Spleen (tissue), 11 donors: ENCODE measurements at regions not wholly inside any gene's neighbourhood (a gene's known extent, or its start where the extent isn't known, plus 50 kb on each side); places are given as distances from the start of the nearest gene placed in this dataset.

Experiments used
- DNase-seq: peaks from one replicate; pipeline ENCODE4 v3.0.0-alpha.2; 2020
- H3K27ac ChIP-seq, 8 donors: fragments of 200-600 bp; sonication (generic) in 7 of 8; 1 replicate in 4 of 8; 2 replicates in 4 of 8; pipeline versions ENCODE4 v1.5.0 to v1.8.0; 2016 to 2021; ENCODE audit warnings: inconsistent platforms in 4 of 8, mild to moderate bottlenecking in 4 of 8, moderate library complexity in 1 of 8
- H3K27me3 ChIP-seq, 7 donors: fragments of 200-600 bp; sonication (generic) in 6 of 7; replicated peaks in 1 of 7; 1 replicate in 4 of 7; 2 replicates in 3 of 7; pipeline versions ENCODE4 v1.5.0 to v1.8.0; 2016 to 2021; ENCODE audit warnings: inconsistent platforms in 3 of 7, mild to moderate bottlenecking in 1 of 7
- H3K36me3 ChIP-seq, 6 donors: fragments of 200-600 bp; sonication (generic) in 5 of 6; 1 replicate in 4 of 6; 2 replicates in 2 of 6; pipeline versions ENCODE4 v1.5.0 to v1.8.0; 2016 to 2021; ENCODE audit warnings: inconsistent platforms in 2 of 6
- H3K4me1 ChIP-seq, 6 donors: fragments of 200-600 bp; sonication (generic) in 5 of 6; 1 replicate in 3 of 6; 2 replicates in 3 of 6; pipeline versions ENCODE4 v1.5.0 to v1.8.0; 2016 to 2021; ENCODE audit warnings: inconsistent platforms in 3 of 6
- H3K4me3 ChIP-seq, 8 donors: fragments of 200-600 bp; sonication (generic) in 7 of 8; 1 replicate in 4 of 8; 2 replicates in 4 of 8; pipeline versions ENCODE4 v1.5.0 to v1.8.0; 2016 to 2021; ENCODE audit warnings: inconsistent platforms in 4 of 8, mild to moderate bottlenecking in 4 of 8, moderate library complexity in 2 of 8
- H3K9me3 ChIP-seq, 8 donors: fragments of 200-600 bp; sonication (generic) in 7 of 8; 1 replicate in 4 of 8; 2 replicates in 4 of 8; pipeline versions ENCODE4 v1.5.0 to v1.8.0; 2016 to 2021; ENCODE audit warnings: inconsistent platforms in 4 of 8
- CTCF ChIP-seq, 11 experiments: fragments of 200-600 bp in 7 of 11; fragments of 450-650 bp in 4 of 11; sonication (generic) in 4 of 11; IDR thresholded peaks in 8 of 11; conservative IDR thresholded peaks in 3 of 11; 1 replicate in 7 of 11; 2 replicates in 4 of 11; pipeline versions ENCODE4 v1.4.0 to v1.8.0; 2016 to 2021; ENCODE audit warnings: antibody characterized with exemption in 11 of 11, inconsistent platforms in 4 of 11, mild to moderate bottlenecking in 1 of 11
- POLR2A ChIP-seq, 3 donors: fragments of 450-650 bp; IDR thresholded peaks; one replicate each; pipeline ENCODE4 v1.5.1; 2017; ENCODE audit warnings: antibody characterized with exemption in 3 of 3, mild to moderate bottlenecking in 1 of 3
- POLR2AphosphoS5 ChIP-seq, 3 donors: sonication (generic); formaldehyde crosslinking; IDR thresholded peaks; one replicate each; pipeline ENCODE4 v1.5.1; 2017; ENCODE audit warnings: antibody characterized with exemption in 3 of 3
- WGBS, 5 donors: extraction: QIAGEN DNeasy Blood & Tissue Kit in 3 of 5; methylation state at CpG; one replicate each; pipeline versions ENCODE4 v1.1.5 to v1.1.7; 2013 to 2018; 5-methylcytosine and 5-hydroxymethylcytosine counted together
- intact Hi-C: fragments of 100-400 bp; cut with DNase I; formaldehyde crosslinking; loops from one replicate; pipeline ENCODE4 v1.15.0; 2023; ENCODE audit warnings: low total_unique reads
- donor health status: healthy with polysubstance abuse.
- donor health status: DM: no; HTN: no; CAD: no; lungs with moderate emphysema.
- donor health status: DM: no; HTN: no; CAD: no.
- donor health status: Bipolar disorder and iron deficiency.
- donor health status: healthy.
- donor health status: DM: no; HTN: no; CAD: no.
- donor health status: DM: yes; HTN: yes; CAD: no.

DNA sequence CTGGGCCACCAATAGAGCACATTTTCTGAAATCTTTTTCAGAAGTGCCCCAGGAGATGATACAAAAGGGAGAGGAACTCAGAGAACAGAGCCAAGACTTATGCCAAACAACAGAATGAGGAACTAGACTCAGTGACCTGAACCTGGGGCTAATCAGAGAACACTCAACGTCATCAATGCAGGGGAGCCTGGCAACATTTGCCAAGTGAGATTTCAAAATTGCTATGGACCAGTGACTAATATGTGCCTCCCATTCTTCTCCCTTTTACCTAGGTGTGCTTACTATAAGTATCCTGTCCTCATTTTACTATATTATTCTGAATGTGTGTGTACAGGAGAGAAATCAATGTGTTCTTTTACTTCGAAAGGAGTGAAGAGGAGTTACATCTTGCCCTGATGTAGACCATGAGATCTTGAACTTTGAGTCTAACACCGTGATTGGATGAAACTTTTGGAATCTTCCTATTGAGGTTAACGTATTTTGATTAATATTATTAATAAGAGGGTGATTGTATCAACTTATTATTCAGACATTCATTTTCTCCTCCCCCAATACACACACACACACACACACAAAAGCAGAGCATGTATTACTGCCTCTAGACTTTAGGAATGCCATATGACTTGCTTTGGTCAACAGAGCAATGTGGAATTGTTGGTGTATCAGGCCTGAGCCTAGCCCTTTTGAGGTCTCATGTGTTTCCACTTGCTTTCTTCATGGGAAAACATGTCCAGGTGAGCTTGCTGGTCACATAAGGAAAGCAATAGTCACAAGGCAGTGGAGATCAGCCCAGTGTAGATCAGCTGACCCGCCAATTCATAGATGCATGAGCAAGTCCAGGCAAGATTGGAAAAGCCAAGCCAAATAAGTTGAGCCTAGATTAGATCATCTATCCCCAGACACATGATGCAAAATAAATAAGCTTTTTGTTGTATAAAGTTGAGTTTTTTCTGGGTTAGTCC, 80.3 kb upstream of the ETS2 start:
- TF ChIP-seq CTCF (IDR thresholded peaks at IDR 0.05 in 8 of 11, conservative IDR thresholded peaks at IDR 0.05 in 3 of 11) (no peak), POLR2A (IDR thresholded peaks at IDR 0.05) (no peak), POLR2AphosphoS5 (IDR thresholded peaks at IDR 0.05) (no peak)
- no peak overlapping the region for H3K4me3 ChIP-seq
- no peak for DNase-seq
- no peaks in the 10 kb centered on the region for H3K36me3 ChIP-seq
- H3K27me3 ChIP-seq, result peaks cover 0 to 3% (median 0%) of the 10 kb centered on the region in 7 donors
- intact Hi-C loops, result no loop called here
- peaks cover 0 to 23% (median 18%) of the 10 kb centered on the region in 8 donors for H3K9me3 ChIP-seq
- 84 to 93% (median 89%) methylated on average over 5 of the region's 5 CpGs for WGBS, 5 donors
- H3K4me1 ChIP-seq, result no peaks in the 10 kb centered on the region
- H3K27ac ChIP-seq, result no peak overlapping the region

DNA sequence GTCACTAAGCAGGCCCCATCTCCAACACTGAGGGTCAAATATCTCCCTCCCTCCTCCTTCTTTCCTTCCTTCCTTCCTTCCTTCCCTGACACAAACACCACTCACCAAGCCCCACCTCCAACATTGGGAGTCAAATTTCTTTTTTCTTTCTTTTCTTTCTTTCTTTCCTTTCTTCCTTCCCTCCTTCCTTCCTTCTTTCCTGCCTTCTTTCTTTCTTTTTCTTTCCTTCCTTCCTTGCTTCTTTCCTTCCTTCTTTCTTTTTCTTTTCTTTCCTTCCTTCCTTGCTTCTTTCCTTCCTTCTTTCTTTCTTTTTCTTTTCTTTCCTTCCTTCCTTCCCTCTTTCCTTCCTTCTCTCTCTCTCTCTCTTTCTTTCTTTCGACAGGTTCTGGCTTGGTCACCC, 79.2 kb upstream of the ETS2 start:
- Histone ChIP-seq H3K36me3 (no peaks in the 10 kb centered on the region), H3K27ac (no peak overlapping the region), H3K4me3 (no peak overlapping the region), H3K27me3 (peaks cover 0 to 3% (median 0%) of the 10 kb centered on the region in 7 donors), H3K4me1 (no peaks in the 10 kb centered on the region), H3K9me3 (peaks cover 0 to 23% (median 18%) of the 10 kb centered on the region in 8 donors)
- DNase-seq, result no peak
- intact Hi-C loops, result no loop called here
- TF ChIP-seq CTCF (IDR thresholded peaks at IDR 0.05 in 8 of 11, conservative IDR thresholded peaks at IDR 0.05 in 3 of 11) (no peak), POLR2AphosphoS5 (IDR thresholded peaks at IDR 0.05) (no peak), POLR2A (IDR thresholded peaks at IDR 0.05) (no peak)
- 82 to 97% (median 94%) methylated on average over 1 of the region's 1 CpG for WGBS, 5 donors

DNA sequence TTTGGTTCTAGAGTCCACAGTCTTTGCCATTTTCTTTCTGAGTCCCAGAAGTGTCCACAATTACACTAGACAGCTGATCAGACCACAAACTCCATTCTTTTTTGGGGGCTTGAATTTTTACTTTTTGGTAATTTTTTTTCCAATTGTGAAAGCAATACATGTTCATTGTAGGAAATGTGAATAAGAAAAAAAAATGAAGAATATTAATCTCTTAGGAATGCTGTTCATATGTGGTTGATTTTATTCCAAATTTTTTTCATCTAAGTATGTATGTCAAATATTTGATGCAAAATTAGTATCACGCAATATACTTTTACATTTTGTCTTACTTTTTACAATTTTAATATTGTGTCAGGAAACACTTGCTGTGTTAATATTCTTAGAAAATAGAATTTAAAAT, 76.4 kb upstream of the ETS2 start:
- Histone ChIP-seq H3K4me3 (no peak overlapping the region), H3K4me1 (peaks cover 3 to 9% (median 6%) of the 10 kb centered on the region in 6 donors), H3K27me3 (peaks cover 0 to 7% (median 0%) of the 10 kb centered on the region in 7 donors), H3K27ac (no peak overlapping the region), H3K36me3 (no peaks in the 10 kb centered on the region), H3K9me3 (peaks cover 0 to 23% (median 18%) of the 10 kb centered on the region in 8 donors)
- DNase-seq, result no peak
- TF ChIP-seq CTCF (IDR thresholded peaks at IDR 0.05 in 8 of 11, conservative IDR thresholded peaks at IDR 0.05 in 3 of 11) (no peak), POLR2A (IDR thresholded peaks at IDR 0.05) (no peak), POLR2AphosphoS5 (IDR thresholded peaks at IDR 0.05) (no peak)
- intact Hi-C loops, result no loop called here
- WGBS, 5 donors, result 94 to 99% (median 98%) methylated on average over 1 of the region's 1 CpG

- no peak for DNase-seq
- peaks cover 0 to 11% (median 0%) of the 10 kb centered on the region in 7 donors for H3K27me3 ChIP-seq
- no peak overlapping the region for H3K4me3 ChIP-seq
- intact Hi-C loops, result no loop called here
- TF ChIP-seq POLR2AphosphoS5 (IDR thresholded peaks at IDR 0.05) (no peak), POLR2A (IDR thresholded peaks at IDR 0.05) (no peak), CTCF (IDR thresholded peaks at IDR 0.05 in 8 of 11, conservative IDR thresholded peaks at IDR 0.05 in 3 of 11) (no peak)
- WGBS, 5 donors, result 72 to 79% (median 74%) methylated on average over 8 of the region's 8 CpGs
- peaks cover 0 to 19% (median 15%) of the 10 kb centered on the region in 8 donors for H3K9me3 ChIP-seq
- H3K4me1 ChIP-seq, result peaks cover 3 to 15% (median 11%) of the 10 kb centered on the region in 6 donors
- H3K27ac ChIP-seq, result no peak overlapping the region
- no peaks in the 10 kb centered on the region for H3K36me3 ChIP-seq
Measured at GRCh38 chr21:38729754-38730379, 75.9 kb upstream of the ETS2 start.
